AG04450 (cell line): ENCODE measurements at regions not wholly inside any gene's neighbourhood (a gene's known extent, or its start where the extent isn't known, plus 50 kb on each side); places are given as distances from the start of the nearest gene placed in this dataset.

ENCODE experiments used
- CTCF ChIA-PET: fragments of 300-600, 350-600 bp; formaldehyde crosslinking; extraction: SDS; loops from one replicate; lab custom pipeline; 2022; ENCODE audit warnings: antibody characterized with exemption, inconsistent platforms; lab: Charles Lee
- POLR2A ChIA-PET: fragments of 350-600 bp; formaldehyde crosslinking; extraction: SDS; loops from one replicate; lab custom pipeline; 2021; ENCODE audit warnings: antibody characterized with exemption, inconsistent platforms; lab: Yijun Ruan, JAX
- DNase-seq: peaks from one replicate; pipeline ENCODE4 v3.0.0-alpha.2; 2011; ENCODE audit warnings: low read depth, low spot score
- H3K27ac ChIP-seq: one replicate; pipeline ENCODE4 v1.5.1; 2012; ENCODE audit warnings: low read depth, low read length, control low read depth
- H3K27me3 ChIP-seq: one replicate; pipeline ENCODE4 v1.6.0; 2012; ENCODE audit warnings: low read length; ENCODE audit not compliant: control insufficient read depth, insufficient read depth
- H3K4me3 ChIP-seq: 2 replicates; pipeline ENCODE4 v1.5.1; 2011; ENCODE audit warnings: mild to moderate bottlenecking, low read depth, low read length, control low read depth
- H3K9me3 ChIP-seq: 2 replicates; pipeline ENCODE4 v1.5.1; 2012; ENCODE audit warnings: low read length; ENCODE audit not compliant: control insufficient read depth, insufficient read depth
- CTCF ChIP-seq: IDR thresholded peaks from 2 replicates; pipeline ENCODE4 v1.5.1; 2011; ENCODE audit warnings: low read depth, low read length, control low read depth, inconsistent platforms

GRCh38 chr2:58620093-58620492 is 379.0 kb upstream of the FANCL start:
- TF ChIP-seq CTCF: no peak
- Histone ChIP-seq H3K27me3 (no peaks in the 10 kb centered on the region), H3K9me3 (no peaks in the 10 kb centered on the region), H3K27ac (no peak overlapping the region), H3K4me3 (no peak overlapping the region)
- no peak for DNase-seq
- ChIA-PET CTCF (no interaction called here), POLR2A (no interaction called here)

GRCh38 chr2:58616961-58617360 is 375.8 kb upstream of the FANCL start:
- Histone ChIP-seq H3K9me3 (no peaks in the 10 kb centered on the region), H3K27ac (no peak overlapping the region), H3K27me3 (no peaks in the 10 kb centered on the region), H3K4me3 (no peak overlapping the region)
- no peak for TF ChIP-seq CTCF
- ChIA-PET CTCF (no interaction called here), POLR2A (no interaction called here)
- no peak for DNase-seq

DNA sequence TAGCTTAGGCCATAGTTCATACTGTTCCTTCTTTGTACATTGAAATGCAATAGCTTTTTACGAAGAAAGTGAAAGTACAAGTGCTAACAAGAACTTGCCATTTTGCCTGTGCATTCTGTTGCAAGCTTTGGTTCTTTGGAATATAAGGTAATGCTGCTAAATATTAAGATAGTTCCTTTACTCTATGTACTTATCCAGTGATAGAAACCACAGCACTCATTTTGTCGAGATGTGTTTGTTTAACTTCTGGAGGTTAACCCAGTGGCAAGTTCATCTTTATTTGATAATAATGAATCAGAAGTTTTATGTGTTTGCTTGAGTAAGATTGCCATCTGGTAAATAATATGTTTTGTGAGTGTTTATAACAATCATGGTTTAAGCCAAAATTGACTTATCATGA is 373.1 kb upstream of the FANCL start:
- H3K4me3 ChIP-seq: no peak overlapping the region
- H3K9me3 ChIP-seq: no peaks in the 10 kb centered on the region
- ChIA-PET CTCF (no interaction called here), POLR2A (no interaction called here)
- H3K27me3 ChIP-seq: no peaks in the 10 kb centered on the region
- no peak for TF ChIP-seq CTCF
- no peak overlapping the region for H3K27ac ChIP-seq
- DNase-seq: no peak

GRCh38 chr2:58612973-58613372 is 371.8 kb upstream of the FANCL start:
- no peak for TF ChIP-seq CTCF
- ChIA-PET POLR2A (no interaction called here), CTCF (no interaction called here)
- H3K27me3 ChIP-seq: no peaks in the 10 kb centered on the region
- no peaks in the 10 kb centered on the region for H3K9me3 ChIP-seq
- H3K27ac ChIP-seq: no peak overlapping the region
- no peak for DNase-seq
- no peak overlapping the region for H3K4me3 ChIP-seq

GRCh38 chr2:58609326-58609725 is 368.2 kb upstream of the FANCL start:
- Histone ChIP-seq H3K9me3 (no peaks in the 10 kb centered on the region), H3K4me3 (no peak overlapping the region), H3K27ac (no peak overlapping the region), H3K27me3 (no peaks in the 10 kb centered on the region)
- DNase-seq: no peak
- CTCF ChIA-PET: no interaction called here
- TF ChIP-seq CTCF: no peak
- POLR2A ChIA-PET: no interaction called here
